A549 (cell line): ENCODE measurements at regions not wholly inside any gene's neighbourhood (a gene's known extent, or its start where the extent isn't known, plus 50 kb on each side); places are given as distances from the start of the nearest gene placed in this dataset.

Experiments used
- ATAC-seq, 2 experiments: fragments of 200-7000 bp in 1 of 2; fragments of >200 bp in 1 of 2; cut with Nextera tagmentation in 1 of 2; cut with Tn5 transposase in 1 of 2; 3 replicates each; pipeline versions ENCODE4 v1.8.0 to v1.9.1; 2018 to 2020; ENCODE audit warnings: mild to moderate bottlenecking in 1 of 2, moderate library complexity in 1 of 2
- CTCF ChIA-PET: fragments of 300-600 bp; sonication (Branson Sonifier 250); formaldehyde crosslinking; extraction: SDS; loops from one replicate; lab custom pipeline; 2021; ENCODE audit warnings: antibody characterized with exemption, inconsistent platforms; lab: Yijun Ruan, JAX
- POLR2A ChIA-PET: fragments of 350-600 bp; formaldehyde crosslinking; extraction: SDS; loops from one replicate; lab custom pipeline; 2021; ENCODE audit warnings: antibody characterized with exemption, inconsistent platforms; lab: Yijun Ruan, JAX
- DNase-seq, 2 experiments: peaks; one replicate each; pipeline versions ENCODE4 v3.0.0 to v3.0.0-alpha.2; 2011 to 2016; ENCODE audit warnings: low read depth in 1 of 2, low spot score in 1 of 2
- FAIRE-seq: peaks from 2 replicates; lab custom pipeline; 2011; peaks lifted over from hg19 to GRCh38; lab: Jason Lieb, UNC
- H3K27ac ChIP-seq, 2 experiments: fragments of >200 bp; sonication (Bioruptor Twin); formaldehyde crosslinking; 3 replicates each; pipeline ENCODE4 v1.5.1; 2016 to 2017
- H3K4me1 ChIP-seq: fragments of >200 bp; sonication (Bioruptor Twin); formaldehyde crosslinking; 3 replicates; pipeline ENCODE4 v1.6.1; 2016
- H3K4me2 ChIP-seq: fragments of >200 bp; sonication (Bioruptor Twin); formaldehyde crosslinking; 3 replicates; pipeline ENCODE4 v1.6.1; 2016
- H3K4me3 ChIP-seq: fragments of >200 bp; sonication (Bioruptor Twin); formaldehyde crosslinking; 3 replicates; pipeline ENCODE4 v1.5.1; 2016
- H3K9me3 ChIP-seq: fragments of >200 bp; sonication (Bioruptor Twin); formaldehyde crosslinking; 3 replicates; pipeline ENCODE4 v1.6.1; 2016
- BHLHE40 ChIP-seq: IDR thresholded peaks from 2 replicates; pipeline ENCODE4 v1.6.1; 2012; ENCODE audit warnings: low read depth, low read length, inconsistent platforms
- CHD4 ChIP-seq: fragments of 200-600 bp; sonication (generic); IDR thresholded peaks from 2 replicates; pipeline ENCODE4 v1.6.1; 2016; ENCODE audit warnings: antibody characterized with exemption, mild to moderate bottlenecking, borderline replicate concordance
- EHMT2 ChIP-seq: fragments of 200-600 bp; sonication (generic); IDR thresholded peaks from 2 replicates; pipeline ENCODE4 v1.6.1; 2016; ENCODE audit warnings: antibody characterized with exemption, low read depth, mild to moderate bottlenecking, moderate library complexity
- FOSB ChIP-seq: fragments of 250-450 bp; sonication (Bioruptor Pico); IDR thresholded peaks from 2 replicates; pipeline ENCODE4 v1.5.0; 2020; ENCODE audit warnings: mild to moderate bottlenecking, moderate library complexity
- FOSL2 ChIP-seq, 2 experiments: fragments of 450-650 bp in 1 of 2; fragments of >200 bp in 1 of 2; sonication (Bioruptor Twin) in 1 of 2; formaldehyde crosslinking; IDR thresholded peaks; 2 replicates each; pipeline versions ENCODE4 v1.5.0 to v1.6.1; 2016 to 2020; ENCODE audit warnings: mild to moderate bottlenecking in 1 of 2, moderate library complexity in 1 of 2
- FOXS1 ChIP-seq: fragments of 250-450 bp; sonication (Bioruptor Pico); IDR thresholded peaks from 2 replicates; pipeline ENCODE4 v1.5.0; 2020; ENCODE audit warnings: mild to moderate bottlenecking, moderate library complexity
- HOXA7 ChIP-seq: fragments of 250-450 bp; sonication (Bioruptor Pico); IDR thresholded peaks from 2 replicates; pipeline ENCODE4 v1.5.0; 2020; ENCODE audit warnings: mild to moderate bottlenecking, moderate library complexity
- HOXB13 ChIP-seq: fragments of 250-450 bp; sonication (Bioruptor Pico); IDR thresholded peaks from 2 replicates; pipeline ENCODE4 v1.5.0; 2020; ENCODE audit warnings: low read depth, mild to moderate bottlenecking, moderate library complexity
- JUNB ChIP-seq: fragments of >200 bp; sonication (Bioruptor Twin); formaldehyde crosslinking; IDR thresholded peaks from 2 replicates; pipeline ENCODE4 v1.6.1; 2016
- MAZ ChIP-seq: fragments of 150-350 bp; IDR thresholded peaks from 2 replicates; pipeline ENCODE4 v1.6.1; 2014; ENCODE audit warnings: antibody characterized with exemption, low read depth, low read length, borderline replicate concordance
- MYC ChIP-seq: IDR thresholded peaks from 2 replicates; pipeline ENCODE4 v1.6.1; 2012; ENCODE audit warnings: mild to moderate bottlenecking, inconsistent platforms, low read length, improper control_type of control experiment, borderline replicate concordance
- NR3C1 ChIP-seq: fragments of >200 bp; sonication (Bioruptor Twin); formaldehyde crosslinking; IDR thresholded peaks from 3 replicates; pipeline ENCODE4 v1.6.1; 2017
- PHF8 ChIP-seq: fragments of 200-600 bp; sonication (generic); IDR thresholded peaks from 2 replicates; pipeline ENCODE4 v1.6.1; 2016; ENCODE audit warnings: low read depth, mild to moderate bottlenecking, antibody characterized with exemption, moderate library complexity, borderline replicate concordance
- POLR2A ChIP-seq: IDR thresholded peaks from 2 replicates; pipeline ENCODE4 v1.6.1; 2012; ENCODE audit warnings: mild to moderate bottlenecking, low read length
- RAD21 ChIP-seq, 2 experiments: fragments of >200 bp in 1 of 2; sonication (Bioruptor Twin) in 1 of 2; formaldehyde crosslinking in 1 of 2; IDR thresholded peaks in 1 of 2; conservative IDR thresholded peaks in 1 of 2; 2 replicates in 1 of 2; 3 replicates in 1 of 2; pipeline ENCODE4 v1.6.1; 2012 to 2018; ENCODE audit warnings: inconsistent platforms in 1 of 2
- RARB ChIP-seq: fragments of 250-450 bp; sonication (Bioruptor Pico); IDR thresholded peaks from 2 replicates; pipeline ENCODE4 v1.8.0; 2021; ENCODE audit warnings: mild to moderate bottlenecking, moderate library complexity
- RCOR1 ChIP-seq: fragments of 150-350 bp; IDR thresholded peaks from 2 replicates; pipeline ENCODE4 v1.6.1; 2014; ENCODE audit warnings: antibody characterized with exemption, low read length, low read depth
- RNF2 ChIP-seq: fragments of 200-600 bp; sonication (generic); IDR thresholded peaks from 2 replicates; pipeline ENCODE4 v1.6.1; 2016; ENCODE audit warnings: low read depth, mild to moderate bottlenecking, antibody characterized with exemption, moderate library complexity, borderline replicate concordance
- SMC3 ChIP-seq: fragments of >200 bp; sonication (Bioruptor Twin); formaldehyde crosslinking; IDR thresholded peaks from 3 replicates; pipeline ENCODE4 v1.6.1; 2018; ENCODE audit warnings: inconsistent platforms
- TFCP2L1 ChIP-seq: fragments of 250-450 bp; sonication (Bioruptor Pico); IDR thresholded peaks from 2 replicates; pipeline ENCODE4 v1.5.0; 2021; ENCODE audit warnings: mild to moderate bottlenecking
- ZFP36 ChIP-seq: fragments of 450-650 bp; IDR thresholded peaks from 2 replicates; pipeline ENCODE4 v1.6.1; 2014; ENCODE audit warnings: borderline replicate concordance; ENCODE audit not compliant: partially characterized antibody
- ZNF302 ChIP-seq: fragments of 250-450 bp; sonication (Bioruptor Pico); IDR thresholded peaks from 2 replicates; pipeline ENCODE4 v1.9.0; 2021; ENCODE audit warnings: inconsistent platforms, mild to moderate bottlenecking, moderate library complexity
- ZSCAN20 ChIP-seq: fragments of 250-450 bp; sonication (Bioruptor Pico); IDR thresholded peaks from 2 replicates; pipeline ENCODE4 v1.8.0; 2022; ENCODE audit warnings: mild to moderate bottlenecking, moderate library complexity
- WGBS: methylation state at CpG from one replicate; pipeline ENCODE4 v1.1.6; 2017; ENCODE audit errors: missing lambda C conversion rate; 5-methylcytosine and 5-hydroxymethylcytosine counted together
- TF ChIP-seq, protein P1 (sequence below): fragments of 150-350 bp; IDR thresholded peaks from 2 replicates; pipeline ENCODE4 v1.6.1; 2014; ENCODE audit warnings: low read depth, mild to moderate bottlenecking, low read length
- TF ChIP-seq, protein P2 (sequence below): IDR thresholded peaks from 2 replicates; pipeline ENCODE4 v1.6.1; 2012
- TF ChIP-seq, protein P3 (sequence below): IDR thresholded peaks from 2 replicates; pipeline ENCODE4 v1.6.1; 2012

DNA sequence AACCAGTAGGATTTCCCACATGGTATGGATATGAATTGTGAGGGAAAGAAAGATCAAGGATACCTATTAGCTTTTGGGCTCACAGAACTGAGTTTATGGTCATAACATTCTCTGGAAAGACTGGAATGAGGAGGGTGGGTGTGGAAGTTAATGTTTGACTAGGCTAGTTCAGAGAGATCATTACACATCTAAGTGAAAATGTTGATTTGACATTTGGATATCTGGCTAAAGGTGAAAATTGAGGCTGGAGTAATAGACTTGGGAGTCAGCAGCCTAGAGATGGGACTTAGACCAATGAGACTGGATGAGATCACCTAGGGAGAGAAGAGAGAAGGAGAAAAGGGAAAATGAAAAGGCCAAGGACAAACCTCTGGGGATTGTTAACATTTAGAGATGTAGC is 437.3 kb downstream of the CCSER2 start:
- ATAC-seq (no peak), FAIRE-seq (no peak), DNase-seq (no peak)
- ChIA-PET POLR2A (no interaction called here), CTCF (interaction anchor here (1.3 kb wide), 1 partner anchor 11 kb away, joined by 3 read pairs; no protein-coding TSS in a partner anchor)
- Histone ChIP-seq H3K4me3 (no peak overlapping the region), H3K27ac (no peak overlapping the region), H3K4me2 (no peak overlapping the region), H3K9me3 (no peaks in the 10 kb centered on the region), H3K4me1 (no peaks in the 10 kb centered on the region)
- TF ChIP-seq EHMT2: no peak
- TF ChIP-seq HOXA7 (CRISPR knock-in tag): no peak
- no peak for TF ChIP-seq POLR2A
- no peak for TF ChIP-seq PHF8
- no peak for TF ChIP-seq CHD4
- no peak for TF ChIP-seq MYC
- no peak for TF ChIP-seq RARB
- no peak for TF ChIP-seq ZFP36
- TF ChIP-seq TFCP2L1 (CRISPR knock-in tag): no peak
- no peak for TF ChIP-seq BHLHE40
- no peak for TF ChIP-seq ZNF302
- TF ChIP-seq ZSCAN20 (CRISPR knock-in tag): no peak
- TF ChIP-seq MAZ: no peak
- TF ChIP-seq SMC3: no peak

DNA sequence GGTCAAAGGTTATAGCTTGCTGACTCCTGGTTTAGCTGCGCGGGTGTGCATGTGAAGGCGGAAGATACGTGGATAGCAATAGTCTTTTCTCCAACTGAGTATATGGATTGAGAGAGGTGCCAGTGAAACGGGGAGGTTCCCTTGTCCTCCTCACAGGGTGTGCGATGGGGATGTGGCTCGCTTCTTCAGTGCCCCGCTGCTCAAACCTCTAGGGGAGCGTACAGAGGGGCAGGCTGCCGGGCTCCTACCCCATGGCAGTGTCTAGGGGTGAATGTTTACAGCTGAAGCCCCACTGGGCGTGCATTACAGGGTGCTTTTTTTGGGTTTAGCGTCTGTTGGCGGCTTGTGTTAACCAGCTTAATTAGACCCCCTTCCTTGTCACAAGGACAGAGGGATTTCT is 438.5 kb downstream of the CCSER2 start:
- DNase-seq: no peak
- 48% methylated on average over 13 of the region's 13 CpGs for WGBS
- FAIRE-seq: no peak
- Histone ChIP-seq H3K4me1 (no peaks in the 10 kb centered on the region), H3K27ac (no peak overlapping the region), H3K9me3 (no peaks in the 10 kb centered on the region), H3K4me2 (no peak overlapping the region), H3K4me3 (no peak overlapping the region)
- ChIA-PET POLR2A (no interaction called here), CTCF (no interaction called here)
- no peak for TF ChIP-seq RAD21 (conservative IDR thresholded peaks at IDR 0.05 in 1 of 2, IDR thresholded peaks at IDR 0.05 in 1 of 2)
- TF ChIP-seq, protein P1, sequence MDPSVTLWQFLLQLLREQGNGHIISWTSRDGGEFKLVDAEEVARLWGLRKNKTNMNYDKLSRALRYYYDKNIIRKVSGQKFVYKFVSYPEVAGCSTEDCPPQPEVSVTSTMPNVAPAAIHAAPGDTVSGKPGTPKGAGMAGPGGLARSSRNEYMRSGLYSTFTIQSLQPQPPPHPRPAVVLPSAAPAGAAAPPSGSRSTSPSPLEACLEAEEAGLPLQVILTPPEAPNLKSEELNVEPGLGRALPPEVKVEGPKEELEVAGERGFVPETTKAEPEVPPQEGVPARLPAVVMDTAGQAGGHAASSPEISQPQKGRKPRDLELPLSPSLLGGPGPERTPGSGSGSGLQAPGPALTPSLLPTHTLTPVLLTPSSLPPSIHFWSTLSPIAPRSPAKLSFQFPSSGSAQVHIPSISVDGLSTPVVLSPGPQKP: no peak
- no peak for TF ChIP-seq ZSCAN20 (CRISPR knock-in tag)
- no peak for TF ChIP-seq NR3C1
- no peak for ATAC-seq

DNA sequence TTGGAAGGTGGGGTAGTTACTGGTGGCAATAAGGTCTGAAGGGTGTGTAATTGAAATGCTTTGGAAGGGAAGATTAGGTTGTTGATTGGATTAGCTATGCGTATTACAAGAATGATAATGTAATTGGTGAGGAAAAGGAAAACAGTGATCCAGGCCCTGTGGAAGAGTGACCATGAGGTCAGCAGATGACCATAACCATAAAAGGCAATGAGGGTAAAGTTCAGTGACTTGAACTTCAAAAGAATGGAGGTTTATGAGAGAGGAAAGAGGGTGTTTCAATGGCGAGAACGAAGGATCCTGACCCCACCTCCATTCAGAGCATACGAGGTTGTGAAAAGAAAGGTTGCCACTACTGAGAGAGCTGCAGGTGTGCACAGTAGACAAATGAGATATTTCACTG is 439.7 kb downstream of the CCSER2 start:
- Histone ChIP-seq H3K9me3 (no peaks in the 10 kb centered on the region), H3K27ac (no peak overlapping the region), H3K4me1 (no peaks in the 10 kb centered on the region), H3K4me2 (no peak overlapping the region), H3K4me3 (no peak overlapping the region)
- no peak for DNase-seq
- 34% methylated on average over 4 of the region's 4 CpGs for WGBS
- POLR2A ChIA-PET: no interaction called here
- no peak for FAIRE-seq
- no peak for ATAC-seq
- TF ChIP-seq CHD4: no peak
- TF ChIP-seq NR3C1: no peak
- TF ChIP-seq HOXA7 (CRISPR knock-in tag): no peak
- no peak for TF ChIP-seq RNF2
- TF ChIP-seq FOSL2 (IDR thresholded peaks at IDR 0.05): no peak
- no peak for TF ChIP-seq FOSL2 (CRISPR knock-in tag; IDR thresholded peaks at IDR 0.05)
- TF ChIP-seq TFCP2L1 (CRISPR knock-in tag): no peak
- TF ChIP-seq, protein P1: no peak
- TF ChIP-seq, protein P2, sequence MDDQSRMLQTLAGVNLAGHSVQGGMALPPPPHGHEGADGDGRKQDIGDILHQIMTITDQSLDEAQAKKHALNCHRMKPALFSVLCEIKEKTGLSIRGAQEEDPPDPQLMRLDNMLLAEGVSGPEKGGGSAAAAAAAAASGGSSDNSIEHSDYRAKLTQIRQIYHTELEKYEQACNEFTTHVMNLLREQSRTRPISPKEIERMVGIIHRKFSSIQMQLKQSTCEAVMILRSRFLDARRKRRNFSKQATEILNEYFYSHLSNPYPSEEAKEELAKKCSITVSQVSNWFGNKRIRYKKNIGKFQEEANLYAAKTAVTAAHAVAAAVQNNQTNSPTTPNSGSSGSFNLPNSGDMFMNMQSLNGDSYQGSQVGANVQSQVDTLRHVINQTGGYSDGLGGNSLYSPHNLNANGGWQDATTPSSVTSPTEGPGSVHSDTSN: no peak
- TF ChIP-seq FOSB (CRISPR knock-in tag): no peak
- no peak for TF ChIP-seq RCOR1
- TF ChIP-seq ZSCAN20 (CRISPR knock-in tag): no peak
- no peak for TF ChIP-seq FOXS1 (CRISPR knock-in tag)
- TF ChIP-seq HOXB13 (CRISPR knock-in tag): no peak
- no peak for TF ChIP-seq JUNB
- no peak for TF ChIP-seq RARB
- TF ChIP-seq, protein P3, sequence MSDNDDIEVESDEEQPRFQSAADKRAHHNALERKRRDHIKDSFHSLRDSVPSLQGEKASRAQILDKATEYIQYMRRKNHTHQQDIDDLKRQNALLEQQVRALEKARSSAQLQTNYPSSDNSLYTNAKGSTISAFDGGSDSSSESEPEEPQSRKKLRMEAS: no peak
- TF ChIP-seq, all 56 proteins: peak for 0
- CTCF ChIA-PET: no interaction called here
